BLaER1 (cell line): ENCODE measurements at regions not wholly inside any gene's neighbourhood (a gene's known extent, or its start where the extent isn't known, plus 50 kb on each side); places are given as distances from the start of the nearest gene placed in this dataset.

Experiments
- H3K27ac ChIP-seq: shearing (Covaris generic); formaldehyde crosslinking; 2 replicates; pipeline ENCODE4 v1.8.1; 2022
- H3K27me3 ChIP-seq: shearing (Covaris generic); formaldehyde crosslinking; 2 replicates; pipeline ENCODE4 v1.8.1; 2022
- H3K36me3 ChIP-seq: shearing (Covaris generic); formaldehyde crosslinking; 2 replicates; pipeline ENCODE4 v1.8.1; 2022
- H3K4me1 ChIP-seq: shearing (Covaris generic); formaldehyde crosslinking; 2 replicates; pipeline ENCODE4 v1.8.1; 2022
- H3K4me2 ChIP-seq: shearing (Covaris generic); formaldehyde crosslinking; 2 replicates; pipeline ENCODE4 v1.8.1; 2022
- H3K4me3 ChIP-seq: shearing (Covaris generic); formaldehyde crosslinking; 2 replicates; pipeline ENCODE4 v1.8.1; 2022
- H3K9ac ChIP-seq: shearing (Covaris generic); formaldehyde crosslinking; 2 replicates; pipeline ENCODE4 v1.8.1; 2022
- H3K9me3 ChIP-seq: shearing (Covaris generic); formaldehyde crosslinking; 2 replicates; pipeline ENCODE4 v1.8.1; 2022
- H4K20me1 ChIP-seq: shearing (Covaris generic); formaldehyde crosslinking; 2 replicates; pipeline ENCODE4 v1.8.1; 2022
- Cebpa-rat ChIP-seq: shearing (Covaris generic); IDR thresholded peaks from 2 replicates; pipeline ENCODE4 v1.8.1; 2022

GRCh38 chr3:28716939-28717338 is 368.3 kb upstream of the AZI2 start:
- Histone ChIP-seq H3K4me1 (no peaks in the 10 kb centered on the region), H3K9ac (no peak overlapping the region), H3K36me3 (no peaks in the 10 kb centered on the region), H3K27me3 (no peaks in the 10 kb centered on the region), H3K4me2 (no peak overlapping the region), H3K27ac (no peak overlapping the region), H4K20me1 (no peaks in the 10 kb centered on the region), H3K9me3 (no peaks in the 10 kb centered on the region), H3K4me3 (no peak overlapping the region)
- TF ChIP-seq Cebpa-rat: no peak

GRCh38 chr3:28718074-28718849 is 369.6 kb upstream of the AZI2 start:
- Histone ChIP-seq H3K36me3 (no peaks in the 10 kb centered on the region), H3K9ac (no peak overlapping the region), H3K4me1 (no peaks in the 10 kb centered on the region), H3K27ac (no peak overlapping the region), H3K4me2 (no peak overlapping the region), H3K27me3 (no peaks in the 10 kb centered on the region), H4K20me1 (no peaks in the 10 kb centered on the region), H3K4me3 (no peak overlapping the region), H3K9me3 (no peaks in the 10 kb centered on the region)
- TF ChIP-seq Cebpa-rat: no peak

GRCh38 chr3:28726840-28727239 is 378.2 kb upstream of the AZI2 start:
- Histone ChIP-seq H3K4me2 (no peak overlapping the region), H4K20me1 (no peaks in the 10 kb centered on the region), H3K4me1 (no peaks in the 10 kb centered on the region), H3K27ac (no peak overlapping the region), H3K9me3 (no peaks in the 10 kb centered on the region), H3K9ac (no peak overlapping the region), H3K27me3 (no peaks in the 10 kb centered on the region), H3K36me3 (no peaks in the 10 kb centered on the region), H3K4me3 (no peak overlapping the region)
- no peak for TF ChIP-seq Cebpa-rat

DNA sequence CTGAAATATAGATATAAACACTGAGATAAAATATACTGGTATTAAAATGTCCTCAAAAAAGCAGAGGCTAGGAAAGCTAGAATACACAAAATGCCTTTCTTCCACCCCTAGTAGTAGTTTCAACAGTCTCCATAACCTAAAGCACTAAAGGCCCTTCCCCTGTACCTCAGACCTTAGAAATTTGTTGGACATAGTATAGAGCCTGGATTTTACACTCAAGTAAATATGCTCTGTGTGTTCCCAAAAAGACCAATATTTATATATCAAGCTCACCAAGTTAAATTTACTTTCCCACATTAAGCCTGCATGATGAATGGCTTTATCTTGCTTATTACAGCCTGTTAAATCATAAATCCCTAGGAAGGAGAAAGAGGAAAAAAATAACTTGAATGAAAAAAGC is 378.7 kb upstream of the AZI2 start:
- Histone ChIP-seq H3K9me3 (no peaks in the 10 kb centered on the region), H3K4me1 (no peaks in the 10 kb centered on the region), H3K4me2 (no peak overlapping the region), H3K36me3 (no peaks in the 10 kb centered on the region), H3K4me3 (no peak overlapping the region), H4K20me1 (no peaks in the 10 kb centered on the region), H3K27ac (no peak overlapping the region), H3K9ac (no peak overlapping the region), H3K27me3 (no peaks in the 10 kb centered on the region)
- TF ChIP-seq Cebpa-rat: no peak

DNA sequence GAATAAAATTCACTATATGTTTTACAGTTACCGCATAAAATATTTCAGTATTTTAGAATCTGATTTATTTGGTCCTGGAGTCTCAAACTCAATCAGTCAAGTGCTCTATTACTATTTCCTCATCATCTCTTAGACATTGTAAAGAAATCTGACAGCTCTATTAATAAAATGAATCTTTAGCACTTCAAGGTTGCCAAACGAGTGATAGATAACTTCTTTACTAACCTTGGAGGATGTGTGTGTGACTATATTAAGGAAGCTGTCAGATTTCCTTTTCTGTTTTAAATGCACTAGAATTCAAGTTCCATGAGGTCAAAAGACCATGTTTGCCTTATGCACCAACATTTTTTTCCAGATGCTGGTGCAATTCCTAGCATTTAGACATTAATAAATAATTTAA is 389.8 kb upstream of the AZI2 start:
- Histone ChIP-seq H4K20me1 (no peaks in the 10 kb centered on the region), H3K9ac (no peak overlapping the region), H3K9me3 (no peaks in the 10 kb centered on the region), H3K36me3 (no peaks in the 10 kb centered on the region), H3K4me1 (no peaks in the 10 kb centered on the region), H3K4me2 (no peak overlapping the region), H3K4me3 (no peak overlapping the region), H3K27ac (no peak overlapping the region), H3K27me3 (no peaks in the 10 kb centered on the region)
- TF ChIP-seq Cebpa-rat: no peak

- no peak for TF ChIP-seq Cebpa-rat
These were observed 391.0 kb upstream of the AZI2 start for GRCh38 chr3:28739647-28740046.

DNA sequence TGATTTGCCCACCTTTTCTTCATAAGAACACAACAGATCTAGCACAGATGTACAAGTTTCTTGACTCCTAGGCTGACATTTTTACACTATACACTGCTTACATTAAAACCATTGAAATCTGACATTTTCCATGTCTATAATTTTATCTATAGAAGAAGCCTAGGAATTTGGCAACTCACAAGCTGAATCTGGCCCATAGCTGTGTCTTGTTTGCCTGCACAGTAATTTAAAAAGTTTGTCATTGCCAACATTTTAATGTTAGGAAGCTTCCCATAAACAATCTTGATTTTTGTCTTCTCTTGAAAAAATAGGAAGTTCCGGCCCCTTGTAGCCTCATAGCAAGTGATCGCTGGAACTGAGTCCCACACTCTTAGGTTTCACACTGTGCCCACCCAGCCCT is 394.6 kb upstream of the AZI2 start:
- Histone ChIP-seq H3K9me3 (no peaks in the 10 kb centered on the region), H3K4me2 (no peak overlapping the region), H4K20me1 (no peaks in the 10 kb centered on the region), H3K4me1 (no peaks in the 10 kb centered on the region), H3K36me3 (no peaks in the 10 kb centered on the region), H3K27me3 (no peaks in the 10 kb centered on the region), H3K4me3 (no peak overlapping the region), H3K27ac (no peak overlapping the region), H3K9ac (no peak overlapping the region)
- no peak for TF ChIP-seq Cebpa-rat

More at GRCh38 chr3:28739647-28740046, 391.0 kb upstream of the AZI2 start:
- no peaks in the 10 kb centered on the region for H3K36me3 ChIP-seq
- H3K9ac ChIP-seq: no peak overlapping the region
- no peaks in the 10 kb centered on the region for H4K20me1 ChIP-seq
- H3K9me3 ChIP-seq: no peaks in the 10 kb centered on the region
- no peaks in the 10 kb centered on the region for H3K4me1 ChIP-seq
- no peak overlapping the region for H3K27ac ChIP-seq
- H3K4me3 ChIP-seq: no peak overlapping the region
- no peak overlapping the region for H3K4me2 ChIP-seq
- no peaks in the 10 kb centered on the region for H3K27me3 ChIP-seq

GRCh38 chr3:28743831-28744230 is 395.2 kb upstream of the AZI2 start:
- Histone ChIP-seq H3K36me3 (no peaks in the 10 kb centered on the region), H3K4me1 (no peaks in the 10 kb centered on the region), H3K9me3 (no peaks in the 10 kb centered on the region), H4K20me1 (no peaks in the 10 kb centered on the region), H3K27ac (no peak overlapping the region), H3K27me3 (no peaks in the 10 kb centered on the region), H3K4me3 (no peak overlapping the region), H3K9ac (no peak overlapping the region), H3K4me2 (no peak overlapping the region)
- TF ChIP-seq Cebpa-rat: no peak

- H4K20me1 ChIP-seq: no peaks in the 10 kb centered on the region
- TF ChIP-seq Cebpa-rat: no peak
- H3K27ac ChIP-seq: no peak overlapping the region
- no peaks in the 10 kb centered on the region for H3K4me1 ChIP-seq
- no peaks in the 10 kb centered on the region for H3K27me3 ChIP-seq
- H3K4me2 ChIP-seq: no peak overlapping the region
- H3K9me3 ChIP-seq: peaks cover 8% of the 10 kb centered on the region
- no peak overlapping the region for H3K9ac ChIP-seq
- no peaks in the 10 kb centered on the region for H3K36me3 ChIP-seq
- no peak overlapping the region for H3K4me3 ChIP-seq
These were observed 396.8 kb upstream of the AZI2 start for GRCh38 chr3:28745436-28745835.

GRCh38 chr3:28745916-28746617 is 397.4 kb upstream of the AZI2 start:
- Histone ChIP-seq H3K9ac (no peak overlapping the region), H3K36me3 (no peaks in the 10 kb centered on the region), H3K27me3 (no peaks in the 10 kb centered on the region), H3K27ac (no peak overlapping the region), H3K4me1 (no peaks in the 10 kb centered on the region), H3K4me3 (no peak overlapping the region), H4K20me1 (no peaks in the 10 kb centered on the region), H3K4me2 (no peak overlapping the region), H3K9me3 (peaks cover 14% of the 10 kb centered on the region)
- no peak for TF ChIP-seq Cebpa-rat
